ENCODE measurements at regions not wholly inside any gene's neighbourhood (a gene's known extent, or its start where the extent isn't known, plus 50 kb on each side); places are given as distances from the start of the nearest gene placed in this dataset.
"Not testable (repeated sequence)": the region's sequence is repeated elsewhere in the genome, so short reads cannot be mapped to it uniquely, and the experiment has no call there.

DNA sequence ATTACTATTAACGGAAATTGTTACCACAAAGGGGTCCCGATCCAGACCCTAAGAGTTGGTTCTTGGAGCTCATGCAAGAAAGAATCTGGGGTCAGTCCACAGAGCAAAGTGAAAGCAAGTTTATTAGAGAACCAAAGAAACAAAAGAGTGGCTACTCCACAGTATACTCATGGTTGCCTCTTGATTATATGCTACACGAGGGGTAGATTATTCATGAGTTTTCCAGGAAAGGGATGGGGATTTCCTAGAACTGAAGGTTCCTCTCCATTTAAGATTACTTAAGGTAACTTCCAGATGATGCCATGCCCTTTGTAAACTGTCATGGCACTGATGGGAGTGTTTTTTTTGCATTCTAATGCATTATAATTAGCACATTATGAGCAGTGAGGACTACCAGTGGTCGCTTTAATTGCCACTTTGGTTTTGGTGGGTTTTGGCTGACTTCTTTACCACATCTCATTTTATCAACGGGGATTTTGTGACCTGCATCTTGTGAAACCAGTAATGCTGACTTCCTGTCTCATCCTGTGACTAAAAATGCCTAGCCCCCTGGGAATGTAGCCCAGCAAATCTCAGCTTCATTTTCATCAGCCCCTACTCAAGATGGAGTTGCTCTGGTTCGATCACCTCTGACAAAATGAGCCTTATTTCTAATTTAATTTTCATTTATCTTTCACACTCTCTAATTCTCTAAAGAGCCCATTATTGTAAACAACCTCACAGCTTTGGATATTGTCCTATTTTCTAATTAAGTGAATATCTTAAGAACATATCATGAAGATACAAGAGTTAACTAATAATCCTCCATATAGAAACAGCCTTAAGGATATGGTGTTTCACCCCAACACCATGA, 336.3 kb downstream of the RASEF start:
- no peak for DNase-seq (ENCODE audit: low spot score)

GRCh38 chr9:82729141-82729540, 333.8 kb downstream of the RASEF start:
- DNase-seq (ENCODE audit: low spot score): no peak

DNA sequence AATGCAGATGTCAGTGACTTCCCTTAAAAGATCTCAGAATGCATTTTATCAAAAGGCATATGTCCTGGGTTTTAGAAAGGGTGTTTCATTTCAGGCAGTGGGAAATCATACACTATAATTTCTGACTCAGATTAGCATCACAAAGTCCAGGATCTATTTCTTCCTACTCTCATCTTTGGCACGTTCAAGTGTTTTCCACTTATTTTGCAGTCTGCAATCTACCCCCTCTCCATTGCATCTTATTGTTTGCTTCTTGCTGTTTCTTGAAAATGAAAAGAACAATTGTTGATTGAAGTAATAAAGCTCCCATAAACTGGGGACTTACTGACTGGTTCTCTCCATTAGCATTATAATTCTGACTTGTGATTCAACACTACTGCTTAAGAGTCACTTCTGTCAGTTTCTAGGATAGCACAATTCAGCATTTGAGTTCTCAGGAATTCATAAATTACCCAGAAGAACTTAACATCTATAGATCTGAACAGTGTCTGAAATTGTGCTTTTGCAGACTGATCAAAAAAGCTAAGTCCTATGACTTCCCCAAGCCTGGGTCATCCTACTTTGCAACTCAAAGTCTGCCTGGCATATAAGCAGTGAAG, 332.9 kb downstream of the RASEF start:
- DNase-seq (ENCODE audit: low spot score): no peak

- no peak for DNase-seq (ENCODE audit: low spot score)
Observed at GRCh38 chr9:82732928-82733327, 330.0 kb downstream of the RASEF start.

DNA sequence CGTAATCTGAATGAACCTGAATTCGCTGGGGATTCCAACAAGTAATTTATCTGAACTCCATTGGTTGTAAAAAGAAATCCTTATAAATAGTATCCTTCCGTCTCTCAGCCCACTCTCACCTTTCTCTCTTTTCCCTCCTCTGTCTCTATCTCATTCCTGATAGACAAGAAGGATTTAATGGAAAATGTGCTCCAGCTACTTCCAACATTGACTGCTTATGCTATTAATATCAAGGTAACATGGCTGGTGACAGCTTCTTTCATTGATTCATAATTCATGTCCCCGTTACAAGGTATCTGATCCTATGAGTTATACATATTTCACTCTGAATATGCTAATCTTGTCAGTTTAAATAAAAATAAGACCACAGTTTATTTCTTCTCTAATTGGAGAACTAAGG, 326.8 kb downstream of the RASEF start:
- no peak for DNase-seq (ENCODE audit: low spot score)

DNA sequence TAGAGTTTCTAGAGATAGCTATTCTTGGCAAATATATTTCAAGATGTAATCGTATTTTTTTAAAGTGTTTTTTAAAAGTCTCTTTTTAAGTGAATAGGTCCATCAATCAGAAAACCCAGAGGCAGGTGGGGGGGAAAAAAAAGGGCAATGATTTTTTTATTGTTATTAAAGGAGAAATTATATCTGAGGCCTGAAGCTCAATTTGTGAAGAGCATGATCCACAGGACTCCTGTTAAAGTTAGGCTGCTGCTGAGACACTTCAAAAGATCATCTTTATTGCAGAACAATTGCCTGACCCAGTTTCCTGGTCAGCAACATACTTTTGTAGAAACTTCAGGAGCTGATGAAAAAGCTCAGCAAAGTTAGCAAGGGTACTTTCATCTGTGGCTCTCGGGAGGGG, 326.2 kb downstream of the RASEF start:
- DNase-seq (ENCODE audit: low spot score): no peak

GRCh38 chr9:82745919-82746318, 317.0 kb downstream of the RASEF start:
- no peak for DNase-seq (ENCODE audit: low spot score)

DNA sequence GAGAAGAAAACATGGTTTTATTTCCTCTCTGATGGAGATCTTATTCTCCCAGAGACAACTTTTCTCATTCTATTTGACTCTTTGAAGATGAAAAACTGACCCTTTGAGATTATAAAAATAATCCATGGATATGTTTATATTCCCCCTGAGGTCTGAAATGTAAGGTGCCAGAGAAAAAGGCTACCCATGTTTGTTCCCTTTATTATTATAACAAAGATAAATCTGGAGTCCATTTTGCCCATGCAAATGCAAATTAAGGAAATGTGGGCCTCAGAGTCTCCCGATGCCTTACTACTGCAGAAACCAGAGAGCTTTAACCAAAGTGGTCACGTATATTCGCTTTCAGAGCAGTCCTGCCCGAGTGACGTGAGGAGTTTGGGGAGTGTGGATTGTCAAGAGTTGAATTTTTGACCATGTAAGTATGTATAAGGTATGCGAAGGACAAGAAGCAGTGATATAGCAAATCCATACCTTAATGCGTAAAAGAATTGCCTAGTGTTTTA, 312.5 kb downstream of the RASEF start:
- DNase-seq (ENCODE audit: low spot score): no peak

GRCh38 chr9:82757924-82758323, 305.0 kb downstream of the RASEF start:
- no peak for DNase-seq (ENCODE audit: low spot score)

GRCh38 chr9:82761027-82761426, 301.9 kb downstream of the RASEF start:
- no peak for DNase-seq (ENCODE audit: low spot score)

- DNase-seq (ENCODE audit: low spot score): no peak
Observed at GRCh38 chr9:82761956-82762355, 301.0 kb downstream of the RASEF start.

- no peak for DNase-seq (ENCODE audit: low spot score)
Observed at GRCh38 chr9:82763656-82764055, 299.3 kb downstream of the RASEF start.

GRCh38 chr9:82764061-82764668, 298.8 kb downstream of the RASEF start:
- DNase-seq (ENCODE audit: low spot score): no peak

- DNase-seq (ENCODE audit: low spot score): not testable (repeated sequence)
Observed at GRCh38 chr9:82774707-82775231, 288.2 kb downstream of the RASEF start.

- no peak for DNase-seq (ENCODE audit: low spot score)
Observed at GRCh38 chr9:82776508-82776907, 286.4 kb downstream of the RASEF start.

DNA sequence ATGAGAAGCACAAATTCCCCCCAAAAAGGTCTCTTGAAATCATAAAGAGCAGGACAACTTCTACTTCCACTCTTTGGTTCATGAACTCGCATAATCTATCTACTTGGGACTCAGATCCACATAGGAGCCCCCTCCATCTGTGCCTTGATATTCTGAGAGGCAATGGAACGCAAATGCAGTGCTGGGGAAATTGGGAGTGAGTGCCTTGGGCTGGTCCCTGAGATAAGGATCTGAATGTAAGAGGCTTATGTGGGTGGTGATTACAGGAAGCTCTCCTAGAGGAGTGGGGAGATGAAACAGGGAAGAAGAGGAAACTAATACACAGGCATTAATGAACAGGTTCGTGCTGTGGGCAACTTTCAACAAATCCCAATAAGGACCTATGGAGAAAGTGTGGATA, 285.6 kb downstream of the RASEF start:
- no peak for DNase-seq (ENCODE audit: low spot score)

DNA sequence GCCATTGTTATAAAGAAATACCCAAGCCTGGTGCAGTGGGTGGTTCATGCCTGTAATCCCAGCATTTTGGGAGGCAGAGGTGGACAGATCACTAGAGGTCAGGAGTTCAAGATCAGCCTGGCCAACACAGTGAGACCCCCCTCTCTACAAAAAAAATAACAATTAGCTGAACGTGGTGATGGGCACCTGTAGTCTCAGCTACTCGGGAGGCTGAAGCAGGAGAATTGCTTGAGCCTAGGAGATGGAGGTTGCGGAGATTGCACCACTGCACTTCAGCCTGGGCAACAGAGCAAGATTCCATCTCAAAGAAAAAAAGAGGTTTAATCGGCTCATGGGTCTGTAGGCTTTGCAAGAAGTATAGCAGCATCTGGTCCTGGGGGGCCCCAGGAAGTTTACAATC, 284.0 kb downstream of the RASEF start:
- DNase-seq (ENCODE audit: low spot score): not testable (repeated sequence)

GRCh38 chr9:82780017-82780416, 282.9 kb downstream of the RASEF start:
- DNase-seq (ENCODE audit: low spot score): no peak

DNA sequence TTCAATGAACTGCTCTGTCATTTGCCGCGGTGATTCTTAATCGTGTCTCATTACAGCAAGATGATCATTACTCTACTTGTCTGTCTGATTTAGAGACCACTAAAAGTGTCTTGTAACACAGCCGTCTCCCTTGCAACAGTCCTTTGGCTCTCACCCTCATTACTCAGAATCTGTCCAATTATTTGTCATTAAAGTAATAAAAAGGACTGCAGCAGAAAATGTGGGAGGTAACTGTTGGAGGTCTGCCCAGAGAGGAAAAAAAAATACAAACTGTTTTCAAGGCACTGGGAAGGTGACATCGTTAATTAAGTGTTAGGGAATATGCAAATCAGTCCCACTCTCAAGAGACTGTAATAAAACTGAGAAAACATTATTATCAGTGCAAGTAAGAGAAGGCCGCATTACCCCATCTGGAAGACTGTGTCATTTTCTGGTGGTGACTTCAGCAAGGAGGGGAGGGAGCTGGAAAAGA, 281.0 kb downstream of the RASEF start:
- DNase-seq (ENCODE audit: low spot score): peak; percentile 6

DNA sequence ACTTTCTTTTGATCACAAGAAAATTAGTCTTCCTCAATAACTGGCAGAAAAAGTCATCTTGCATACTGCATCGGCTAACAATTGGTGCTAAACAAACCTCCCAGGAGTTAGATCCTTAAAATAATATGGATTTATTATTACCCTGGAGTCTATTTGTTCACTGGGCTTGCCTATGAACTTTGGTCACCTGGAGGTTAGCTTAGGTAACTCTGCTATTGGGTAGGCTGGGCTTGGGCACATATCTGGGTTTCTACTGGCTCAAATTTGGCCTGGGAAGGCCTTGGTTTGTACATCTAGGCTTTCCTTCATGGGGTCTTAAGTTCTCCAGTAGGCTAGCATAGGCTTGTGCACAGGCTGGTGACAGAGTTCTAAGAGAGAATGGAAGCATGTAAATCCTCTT, 279.9 kb downstream of the RASEF start:
- no peak for DNase-seq (ENCODE audit: low spot score)

GRCh38 chr9:82784589-82784988, 278.4 kb downstream of the RASEF start:
- no peak for DNase-seq (ENCODE audit: low spot score)

DNA sequence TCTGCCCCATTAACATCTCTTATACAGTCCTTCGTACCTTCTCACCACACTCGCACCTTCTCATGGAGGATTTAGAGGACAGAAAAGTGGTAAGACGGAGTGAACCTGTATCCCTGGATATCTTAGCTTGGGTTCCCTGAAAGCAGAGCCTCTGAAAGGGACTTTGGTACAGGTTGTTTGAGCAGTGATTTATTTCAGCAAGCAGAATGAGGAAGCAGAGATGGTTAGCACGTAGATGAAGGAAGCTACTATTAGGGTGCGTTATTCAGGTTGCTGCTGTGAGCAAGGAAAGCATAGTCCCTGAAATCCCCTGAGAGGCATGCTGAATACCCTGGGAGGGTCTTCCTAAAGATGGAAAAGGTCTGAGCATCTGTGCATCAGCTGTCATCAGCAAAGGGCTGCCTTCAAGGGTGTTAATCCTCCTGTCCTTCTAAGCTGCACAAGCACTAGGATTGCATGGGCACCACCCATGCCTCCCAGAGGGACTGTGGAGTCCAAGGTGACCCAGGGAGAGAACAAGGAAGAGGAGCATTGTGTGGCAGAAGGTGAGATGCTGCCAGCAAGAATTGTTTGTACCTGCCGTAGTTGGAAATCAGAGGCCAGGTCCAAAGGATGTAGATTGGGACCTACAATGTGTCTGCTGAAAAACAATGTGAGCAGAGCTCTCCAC, 273.7 kb downstream of the RASEF start:
- no peak for DNase-seq (ENCODE audit: low spot score)
